CD4-positive, alpha-beta T cell treated with Interferon alpha-2 for 1 hour (primary cell): ENCODE measurements at regions not wholly inside any gene's neighbourhood (a gene's known extent, or its start where the extent isn't known, plus 50 kb on each side); places are given as distances from the start of the nearest gene placed in this dataset.
A peak's percentile ranks its signal among the peaks of the same experiment; 100 is the strongest.
"Not testable (repeated sequence)": the region's sequence is repeated elsewhere in the genome, so short reads cannot be mapped to it uniquely, and the experiment has no call there.

Source experiments
- DNase-seq, 2 donors: peaks; one replicate each; pipeline ENCODE4 v3.0.0-alpha.2; 2020 to 2022

DNA sequence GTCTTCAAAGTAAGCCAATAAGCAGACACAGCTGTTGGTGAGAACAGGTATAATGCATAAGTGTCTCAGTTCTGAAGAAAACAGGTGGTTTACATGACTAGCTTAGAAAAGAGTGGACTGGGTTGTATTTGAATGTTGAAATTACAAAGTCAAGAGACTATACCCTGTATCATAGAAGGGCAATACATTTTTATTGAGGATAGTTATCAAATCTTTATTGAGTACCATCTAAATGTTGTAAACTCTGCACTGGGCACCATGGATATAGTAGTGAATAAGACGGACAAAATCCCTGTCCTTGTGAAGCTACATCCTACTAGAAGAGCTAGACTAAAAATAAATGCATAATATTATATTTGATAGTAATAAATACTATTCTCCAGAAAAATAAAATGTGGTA lies 88.5 kb upstream of the CDC42EP3 start:
- DNase-seq = not testable (repeated sequence)

DNA sequence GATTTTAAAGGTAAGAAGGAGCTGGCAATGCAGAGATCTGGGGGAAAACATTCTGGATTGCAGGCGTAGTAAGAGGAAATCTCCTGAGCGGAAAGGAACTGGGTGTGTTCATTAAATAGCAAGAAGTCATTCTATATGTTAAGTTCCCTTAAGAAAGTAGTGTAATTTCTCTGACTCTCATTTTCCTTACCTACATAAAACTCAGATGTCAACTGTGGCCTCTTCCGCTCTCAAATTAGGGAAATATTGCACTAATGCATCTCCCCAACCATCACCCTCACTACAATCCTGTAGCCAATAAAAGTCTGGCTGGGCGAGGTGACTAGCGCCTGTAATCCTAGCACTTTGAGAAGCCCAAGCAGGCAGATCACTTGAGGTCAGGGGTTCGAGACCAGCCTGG lies 89.0 kb upstream of the CDC42EP3 start:
- no peak for DNase-seq

DNA sequence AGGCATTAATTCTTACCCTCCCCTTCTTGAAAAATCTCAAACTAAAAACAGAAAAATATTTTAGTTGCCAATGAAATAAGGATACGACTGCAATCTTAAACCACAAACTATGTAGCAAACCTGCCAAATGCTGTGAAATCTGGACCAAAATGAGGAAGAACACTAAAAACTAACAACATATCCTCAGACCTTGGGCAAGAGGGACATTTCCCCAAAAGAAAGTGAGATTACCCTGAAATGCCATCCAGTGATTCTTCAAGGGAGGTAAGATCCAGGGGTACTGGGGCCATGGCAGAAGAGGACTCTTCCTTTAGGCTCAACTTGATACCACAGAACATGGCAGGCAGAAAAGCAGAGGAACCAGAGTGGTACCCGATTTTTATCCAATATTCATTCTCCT lies 90.8 kb upstream of the CDC42EP3 start:
- DNase-seq = peak; percentile 11 to 24

DNA sequence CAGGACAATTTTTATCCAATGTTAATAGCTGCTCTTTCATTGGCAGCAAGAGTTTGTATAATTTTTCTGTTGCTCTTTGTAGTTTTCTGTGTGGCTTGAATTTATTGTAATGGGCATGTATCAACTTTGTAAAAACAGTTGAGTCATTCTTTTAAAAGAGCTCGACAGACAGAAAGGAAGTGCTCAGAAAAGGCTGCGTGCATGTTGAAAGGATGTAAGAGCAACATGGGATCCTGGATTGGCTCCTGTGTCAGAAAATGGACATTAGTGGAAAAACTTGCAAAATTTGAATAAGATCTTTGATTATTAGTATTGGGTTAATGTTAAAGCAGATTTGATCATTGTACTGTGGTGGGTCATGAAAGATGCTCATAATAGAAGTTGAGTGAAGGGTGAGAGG lies 93.3 kb upstream of the CDC42EP3 start:
- no peak for DNase-seq

DNA sequence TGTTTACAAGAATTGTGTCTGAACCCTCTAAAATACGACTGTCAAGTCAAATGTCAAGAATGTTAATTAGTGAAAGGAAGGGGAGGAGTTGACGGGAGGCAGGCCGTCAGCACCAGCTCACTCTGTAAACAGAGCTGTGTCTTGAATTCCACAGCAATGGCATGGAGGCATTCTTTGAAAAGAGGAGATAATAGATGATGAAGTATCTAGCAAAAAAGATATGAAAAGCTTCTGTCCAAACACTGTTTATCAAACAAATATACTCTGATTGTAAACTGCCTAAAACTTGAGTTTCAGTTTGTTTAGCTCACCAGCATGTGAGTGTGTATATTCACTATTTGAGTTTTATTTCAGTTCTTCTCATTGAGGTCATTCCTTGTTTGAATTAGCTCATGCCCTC lies 94.7 kb upstream of the CDC42EP3 start:
- DNase-seq = no peak

DNA sequence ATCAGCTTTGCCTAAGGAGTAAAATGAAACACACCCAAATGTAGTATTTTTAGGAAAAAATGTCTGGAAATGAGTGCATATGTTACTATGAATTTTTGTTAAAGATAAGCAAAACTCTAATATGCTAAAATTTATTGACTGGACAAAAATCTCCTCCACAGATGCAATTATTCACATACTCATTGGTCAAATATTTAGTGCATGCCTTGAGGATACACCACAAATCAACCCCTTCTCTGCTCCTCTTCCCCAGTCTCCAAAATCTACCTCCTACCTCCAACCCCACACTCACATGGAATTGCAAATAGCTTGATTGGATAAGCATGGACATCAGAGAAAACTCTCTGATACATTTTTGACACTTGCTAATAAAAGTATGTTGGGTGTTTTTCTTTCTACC lies 95.6 kb upstream of the CDC42EP3 start:
- DNase-seq = no peak

DNA sequence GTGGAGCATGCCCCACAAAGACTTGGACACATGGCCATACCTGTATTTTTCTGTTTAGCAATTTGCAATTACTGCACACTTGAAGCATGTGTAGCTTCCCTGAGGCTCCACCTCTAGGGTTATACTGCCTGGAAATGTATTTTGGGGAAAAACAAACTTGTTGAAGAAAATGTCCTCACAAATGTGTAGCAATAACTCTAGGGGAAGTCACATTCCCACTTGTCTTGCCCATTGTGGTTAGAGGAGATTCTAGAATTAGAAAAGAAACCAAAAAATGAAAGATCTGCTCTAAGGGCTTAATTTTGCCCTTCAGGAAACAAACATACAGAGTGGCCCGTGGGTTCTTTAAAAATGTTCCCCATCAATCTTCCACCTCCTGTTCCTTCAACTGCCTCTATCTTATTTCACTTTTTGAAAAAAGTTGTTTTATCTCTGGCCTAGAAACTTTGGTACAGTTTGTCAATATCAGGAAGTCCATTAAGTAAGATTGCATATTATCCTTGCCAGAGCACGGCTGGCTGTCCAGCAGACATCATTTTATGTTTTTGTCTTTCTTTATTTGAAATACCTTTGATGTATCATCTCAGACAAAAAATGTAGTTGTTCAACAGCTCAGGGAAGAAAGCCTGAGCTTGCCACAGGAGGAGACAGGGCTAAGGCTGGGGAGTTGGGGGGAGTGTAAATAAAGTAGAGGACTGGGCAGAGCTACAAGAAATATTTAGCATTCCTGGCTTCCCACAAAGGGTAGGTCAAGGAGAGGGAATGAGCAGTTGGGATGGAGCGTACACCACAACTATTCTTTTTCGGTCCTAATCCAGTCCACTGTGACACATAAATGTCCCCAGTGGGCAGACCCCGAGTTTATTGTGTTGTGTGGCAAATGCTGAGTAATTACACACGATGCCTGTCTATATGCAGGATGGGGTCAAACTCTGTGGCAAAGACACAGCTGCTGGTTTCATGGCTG lies 96.8 kb upstream of the CDC42EP3 start:
- DNase-seq = no peak

DNA sequence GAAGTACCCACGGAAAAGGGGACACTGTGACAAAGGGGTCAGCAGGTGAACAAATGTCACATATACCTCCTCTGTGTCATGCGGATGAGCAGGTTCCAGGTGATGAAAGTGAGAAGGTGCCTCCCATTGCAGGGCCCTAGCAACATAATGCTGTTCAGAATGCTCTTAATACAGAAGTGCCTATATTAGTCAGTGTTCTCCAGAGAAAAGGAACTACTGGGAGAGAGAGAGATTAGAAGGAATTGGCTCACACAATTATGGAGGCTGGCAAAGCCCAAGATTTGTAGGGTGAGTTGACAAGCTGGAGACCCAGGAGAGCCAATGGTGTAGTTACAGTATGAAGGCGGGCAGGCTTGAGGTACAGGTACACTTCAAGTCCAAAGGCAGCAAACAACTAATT lies 98.1 kb upstream of the CDC42EP3 start:
- no peak for DNase-seq

DNA sequence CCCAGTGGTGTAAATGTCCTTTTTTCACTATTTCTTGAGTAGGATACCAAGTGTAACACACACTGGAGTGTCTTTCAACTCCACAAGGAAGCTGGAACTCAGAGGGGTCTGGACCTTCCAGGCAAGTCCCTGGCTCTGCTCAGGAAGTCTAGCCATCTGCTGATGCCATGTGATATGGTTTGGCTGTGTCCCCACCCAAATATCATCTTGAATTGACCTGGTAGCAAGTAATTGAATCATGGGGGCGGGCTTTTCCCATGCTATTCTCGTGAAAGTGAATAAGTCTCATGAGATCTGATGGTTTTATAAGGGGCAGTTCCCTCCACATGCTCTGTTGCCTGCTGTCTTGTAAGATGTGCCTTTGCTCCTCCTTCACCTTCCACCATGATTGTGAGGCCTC lies 99.4 kb upstream of the CDC42EP3 start:
- no peak for DNase-seq

DNA sequence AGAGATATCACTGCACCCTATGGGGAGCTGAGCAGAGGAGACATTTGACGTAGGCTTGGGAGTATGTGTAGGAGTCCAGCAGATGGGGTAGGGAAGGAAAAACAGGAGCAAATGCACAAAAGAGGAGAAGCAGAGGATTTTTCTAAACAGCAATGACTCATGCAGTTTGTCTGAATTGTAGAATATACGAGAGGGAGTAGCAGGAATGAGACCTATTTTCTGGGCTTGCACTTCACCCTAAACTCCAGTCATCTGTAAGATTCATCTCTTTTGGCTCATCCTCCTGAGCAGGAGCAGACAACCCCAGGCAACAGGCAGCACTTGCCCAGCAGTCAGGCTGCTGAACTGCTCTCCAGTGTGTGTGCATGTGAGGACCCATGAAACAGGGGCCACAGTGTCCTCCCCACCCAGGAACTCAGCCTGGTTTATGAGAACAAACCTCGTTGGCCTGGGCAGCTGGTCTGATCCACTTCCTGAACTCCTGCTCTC lies 100.2 kb upstream of the CDC42EP3 start:
- DNase-seq = no peak

DNA sequence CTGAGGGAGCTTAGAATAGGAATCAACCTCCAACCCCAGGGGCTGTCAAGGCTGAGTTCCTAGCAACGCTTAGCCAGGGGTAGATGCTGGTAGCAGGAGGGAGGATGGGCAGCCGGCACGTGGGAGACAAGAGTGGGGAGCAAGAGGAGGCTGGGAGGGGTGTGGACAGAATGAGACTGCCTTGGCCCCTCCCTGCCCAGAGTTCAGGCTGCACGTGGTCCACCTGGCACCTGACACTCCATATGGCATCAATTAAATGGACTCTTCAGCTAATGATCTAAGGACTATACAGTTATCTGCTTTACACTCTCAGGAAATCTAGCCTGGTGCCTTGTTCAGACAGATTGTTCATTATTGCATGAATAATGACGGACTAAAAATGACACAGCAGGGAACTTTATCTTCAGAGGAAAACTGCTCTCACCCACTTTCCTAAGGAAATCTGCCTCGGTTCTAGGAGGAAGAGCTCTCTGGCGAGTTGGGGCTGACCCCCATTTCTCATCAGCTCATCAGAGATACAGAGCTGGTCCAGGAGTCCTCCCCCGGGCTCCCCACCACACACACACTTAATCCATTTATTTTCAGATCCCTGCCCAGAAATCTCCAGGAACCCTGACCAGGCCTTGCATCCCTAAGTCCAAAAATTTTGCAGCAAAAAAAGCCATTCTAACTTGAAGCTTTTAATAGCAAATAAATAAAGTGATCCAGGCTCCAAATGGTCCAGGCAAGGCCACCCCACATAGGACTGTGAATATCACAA lies 102.1 kb upstream of the CDC42EP3 start:
- no peak for DNase-seq

DNA sequence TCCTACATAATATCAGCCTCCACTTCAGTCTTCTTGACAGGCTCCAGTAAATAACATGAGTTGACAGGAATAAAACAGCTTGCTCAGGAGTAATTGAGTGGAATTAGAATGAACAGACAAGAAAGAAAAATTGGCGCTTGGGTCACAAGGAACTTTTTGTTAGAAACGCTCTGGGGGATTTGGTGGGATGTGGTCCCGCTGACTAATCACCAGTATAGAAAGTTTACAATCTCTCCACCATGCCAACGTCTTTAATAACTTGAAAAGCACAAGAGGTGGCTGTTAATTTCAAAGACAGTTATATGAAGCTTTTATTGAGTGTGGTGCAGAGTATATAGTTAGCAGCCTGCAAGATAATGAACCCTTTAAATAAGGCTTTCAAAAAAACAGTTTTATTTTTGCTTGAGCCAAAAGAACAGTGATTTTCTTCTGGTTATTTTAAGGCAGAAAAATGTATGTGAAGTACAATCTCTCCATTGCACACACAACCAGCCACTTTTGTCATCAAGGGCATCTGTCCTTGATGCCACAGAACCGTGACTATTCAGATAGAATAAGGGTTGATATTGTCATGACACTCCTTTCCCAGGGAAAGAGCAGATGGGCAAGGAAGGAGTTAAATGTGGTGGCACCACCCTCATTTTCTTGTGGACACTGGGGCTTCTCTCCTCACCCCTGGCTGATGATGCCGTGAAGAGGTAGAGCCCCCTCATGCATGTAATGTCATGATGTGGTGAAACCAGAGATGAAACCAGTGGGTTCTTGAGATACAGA lies 102.9 kb upstream of the CDC42EP3 start:
- DNase-seq = not testable (repeated sequence)

DNA sequence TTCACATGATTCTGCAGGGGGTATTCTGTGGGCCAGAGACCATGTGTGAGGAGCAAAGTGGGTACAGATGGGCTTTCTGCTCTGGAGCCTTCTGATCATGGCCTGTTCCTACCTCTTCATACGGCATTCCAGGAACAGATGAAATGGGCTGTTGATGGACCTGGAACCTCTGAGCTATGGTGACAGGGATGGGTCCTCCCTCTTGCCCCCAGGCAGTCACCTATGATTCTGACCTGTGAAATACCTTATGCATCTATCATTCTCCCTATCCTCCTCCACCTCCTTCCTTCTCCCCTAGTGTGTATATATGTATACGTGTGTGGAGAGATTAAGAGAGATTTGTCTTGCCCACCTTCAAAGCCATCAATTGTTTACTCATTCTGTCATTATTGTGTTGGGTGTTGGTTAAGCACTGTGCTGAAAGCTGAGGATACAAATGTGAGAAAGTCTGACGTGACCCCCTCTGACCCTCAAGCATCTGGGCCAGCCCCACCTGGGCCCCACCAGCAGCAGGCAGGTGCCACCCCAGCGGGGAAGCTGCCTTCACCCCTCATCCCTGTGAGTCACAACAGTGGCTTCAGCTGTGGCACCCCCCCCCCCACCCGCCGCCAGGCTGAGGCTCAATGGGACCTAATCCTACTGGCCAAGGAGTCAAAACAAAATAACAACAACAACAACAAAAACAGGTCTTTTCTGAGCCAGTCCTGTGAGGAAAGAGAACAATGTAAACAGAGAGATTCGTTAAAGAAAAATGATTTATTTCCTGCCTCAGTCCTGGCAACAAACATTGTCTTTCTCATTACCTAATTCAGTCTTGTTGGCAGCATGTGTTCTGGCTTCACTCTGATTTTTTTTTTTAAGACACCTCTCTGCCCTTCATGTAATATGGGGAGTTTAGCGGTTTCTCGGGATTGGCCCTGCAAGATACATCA lies 103.8 kb upstream of the CDC42EP3 start:
- no peak for DNase-seq

DNA sequence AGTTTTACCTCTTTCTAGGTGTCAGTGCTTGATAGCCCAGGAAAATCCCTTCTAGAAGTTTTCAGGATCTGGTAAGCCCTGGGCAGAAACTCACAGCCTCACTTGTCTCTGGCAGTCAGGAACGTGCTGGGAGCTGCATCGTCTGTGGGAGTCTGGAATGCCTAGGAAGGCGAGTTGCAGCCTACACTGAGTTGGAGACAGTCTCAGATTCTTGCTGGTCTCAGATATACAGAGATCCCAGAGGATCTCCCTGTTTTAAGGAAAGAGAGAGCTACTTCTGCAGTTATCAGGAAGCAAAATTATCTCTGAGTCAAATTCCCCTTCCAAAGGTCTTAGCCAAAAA lies 104.4 kb upstream of the CDC42EP3 start:
- DNase-seq = no peak

DNA sequence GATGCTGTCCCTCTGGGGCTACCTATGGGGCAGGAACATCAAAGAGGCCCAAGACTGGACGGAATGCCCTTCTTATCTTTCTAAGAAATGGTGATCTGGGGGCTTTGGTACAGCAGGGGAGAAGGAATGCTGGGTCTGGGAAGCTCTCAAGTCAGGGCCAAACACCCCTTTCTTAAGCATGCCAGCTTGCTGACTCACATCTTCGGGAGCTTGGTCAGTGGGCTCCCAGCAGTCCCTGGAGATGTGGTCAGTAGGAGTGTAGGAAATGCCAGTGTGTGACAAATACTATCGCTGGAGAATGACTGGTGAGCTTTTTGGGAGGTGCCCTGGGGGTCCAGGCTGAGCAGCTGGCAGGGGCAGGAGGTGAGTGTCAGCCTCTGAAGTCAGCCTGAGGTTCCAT lies 105.0 kb upstream of the CDC42EP3 start:
- no peak for DNase-seq

DNA sequence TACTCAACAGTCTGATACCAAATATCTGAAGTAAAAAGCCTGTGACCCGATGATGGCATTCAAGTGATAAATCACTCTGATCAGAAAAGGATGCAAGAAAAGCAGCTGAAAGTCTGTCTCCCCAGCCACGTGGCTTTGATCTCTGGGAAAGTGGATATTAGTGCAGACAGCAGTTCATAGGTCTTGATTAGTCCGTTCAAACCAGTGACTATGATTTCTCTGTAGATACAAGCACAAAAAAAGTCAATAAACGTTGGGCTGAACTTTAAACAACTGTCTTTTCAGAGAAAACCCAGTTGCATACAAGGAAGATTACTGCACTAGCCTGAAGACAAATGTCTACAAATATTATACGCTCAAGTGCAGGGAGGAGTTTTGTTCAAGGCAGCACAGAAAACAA lies 107.7 kb upstream of the CDC42EP3 start:
- no peak for DNase-seq

DNA sequence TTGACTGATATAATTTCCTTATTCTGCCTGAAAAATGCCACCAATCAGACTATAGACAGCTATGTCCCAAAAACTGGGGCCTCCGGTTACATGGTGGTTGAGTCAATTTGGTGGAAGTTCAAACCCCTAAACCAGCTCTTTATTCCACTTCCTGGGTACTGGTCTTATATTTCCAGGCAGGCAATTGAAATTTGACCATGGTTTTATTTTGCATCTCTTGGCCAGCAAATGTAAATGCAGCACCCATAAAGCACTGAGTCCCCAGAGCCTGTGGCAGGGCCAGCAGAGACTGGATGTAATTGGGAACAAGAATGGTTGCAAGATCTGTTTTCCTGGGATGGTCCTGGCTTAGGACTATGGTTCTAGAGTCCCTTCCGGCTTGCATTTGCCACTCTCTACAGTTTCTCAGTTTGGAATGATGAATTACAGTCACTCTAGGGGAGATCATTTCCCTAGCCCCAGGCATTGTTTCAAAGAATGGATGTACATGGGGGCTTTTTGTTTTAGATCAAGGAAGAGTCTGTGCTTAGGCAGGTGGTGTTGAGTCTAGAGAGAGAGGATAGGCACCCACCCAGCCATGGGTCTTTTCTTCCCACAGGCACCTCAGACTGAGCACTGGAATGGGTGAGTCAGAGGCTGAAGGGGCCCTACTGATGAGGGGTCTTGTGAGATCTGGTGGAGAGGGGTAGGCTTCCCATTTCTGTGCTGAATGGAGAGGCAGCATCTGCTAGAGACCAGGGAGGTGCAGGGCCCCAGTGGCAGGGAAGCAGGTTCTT lies 108.4 kb upstream of the CDC42EP3 start:
- no peak for DNase-seq

DNA sequence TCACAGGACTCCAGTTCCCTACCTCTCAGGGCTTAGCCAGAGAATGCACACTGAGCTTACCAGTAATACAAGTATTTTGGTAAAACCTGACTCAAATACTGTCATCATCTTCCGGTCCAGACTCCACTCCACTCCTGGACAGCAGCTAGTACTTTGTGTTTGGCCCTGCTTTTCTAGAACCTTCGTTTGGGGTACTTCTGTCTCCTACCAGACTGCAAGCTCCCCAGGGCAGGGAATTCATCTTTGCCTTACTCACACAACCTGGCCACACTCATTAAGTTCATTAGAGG lies 108.9 kb upstream of the CDC42EP3 start:
- no peak for DNase-seq

DNA sequence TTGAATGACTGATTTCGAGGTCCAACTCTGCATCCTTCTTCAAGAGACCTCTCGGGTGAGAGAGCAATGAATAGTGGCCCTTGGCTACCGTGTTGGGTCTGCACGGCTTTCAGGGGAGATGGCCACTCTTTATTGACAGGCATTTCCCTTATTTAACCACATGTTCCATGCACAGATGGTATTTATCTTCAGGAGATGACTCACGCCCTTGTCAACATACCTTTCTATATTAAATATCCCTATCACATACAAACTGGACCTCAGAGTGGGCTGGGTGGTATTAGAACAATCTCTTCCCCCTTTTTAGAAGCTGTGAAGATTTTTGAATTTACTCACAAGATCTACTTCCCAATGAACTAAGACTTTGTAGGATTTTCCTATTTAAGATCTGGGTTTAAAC lies 109.6 kb upstream of the CDC42EP3 start:
- no peak for DNase-seq

DNA sequence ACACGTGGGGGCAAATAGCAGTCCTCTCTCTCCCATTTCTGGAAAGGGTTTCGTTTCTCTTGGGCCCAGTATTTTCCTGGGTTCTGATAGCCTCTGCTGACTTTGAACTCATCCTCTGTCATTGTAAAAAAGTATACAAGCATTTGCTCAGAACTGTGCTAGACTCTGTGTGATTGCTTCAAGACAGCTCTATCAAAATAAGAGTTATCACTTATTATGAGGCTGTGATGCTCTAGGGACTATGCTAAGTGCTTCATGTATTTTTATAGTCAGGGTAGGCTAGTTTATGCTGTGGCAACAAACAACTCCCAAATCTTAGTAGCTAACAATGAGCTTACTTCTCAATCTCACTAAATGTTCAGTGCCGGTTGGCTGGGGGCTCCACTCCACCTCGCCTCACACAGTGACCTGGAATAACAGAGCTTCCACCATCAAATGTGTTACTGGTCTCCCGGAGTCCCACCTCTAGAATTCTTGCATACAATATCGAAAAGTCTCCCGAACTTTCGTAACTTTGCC lies 110.8 kb upstream of the CDC42EP3 start:
- no peak for DNase-seq

DNA sequence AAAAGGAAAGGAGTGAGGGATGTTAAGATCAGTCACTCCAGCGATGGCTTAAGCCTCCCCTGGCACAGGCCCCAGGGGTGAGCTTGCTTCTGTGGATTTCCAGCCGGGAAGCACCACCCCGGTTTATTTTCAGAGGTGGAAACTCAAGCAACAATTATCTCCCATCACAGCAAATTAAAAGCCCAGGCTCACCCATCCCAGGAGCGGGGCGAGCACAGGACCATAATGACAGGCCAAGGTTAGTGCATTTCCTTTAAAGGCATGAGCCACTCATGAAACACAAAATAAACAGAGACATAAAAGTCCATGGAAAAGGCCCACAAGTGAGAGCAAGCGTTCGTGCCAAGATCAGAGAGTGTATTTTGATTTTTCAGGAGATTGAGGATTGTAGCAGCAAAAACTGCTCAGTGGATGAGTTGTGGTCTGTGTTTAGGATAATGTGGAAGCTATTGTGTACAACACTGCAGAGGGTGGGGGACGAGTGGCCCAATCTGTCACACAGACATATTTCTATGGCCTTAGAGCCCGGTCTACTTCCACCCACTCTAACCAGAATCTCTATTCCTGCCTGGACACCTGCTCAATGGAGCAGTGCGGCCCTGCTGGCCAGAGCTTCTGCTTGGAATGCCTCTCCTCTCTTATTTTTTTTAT lies 111.4 kb upstream of the CDC42EP3 start:
- no peak for DNase-seq
